HG03280 (cell line): ENCODE measurements at regions not wholly inside any gene's neighbourhood (a gene's known extent, or its start where the extent isn't known, plus 50 kb on each side); places are given as distances from the start of the nearest gene placed in this dataset.

Experiments
- ATAC-seq: cut with Tn5 transposase; IDR thresholded peaks from one replicate; pipeline ENCODE4 v1.9.1; 2021; ENCODE audit warnings: mild to moderate bottlenecking, moderate library complexity; ENCODE audit not compliant: unreplicated experiment

- ATAC-seq, result no peak
These were observed 328.5 kb downstream of the KLF5 start for GRCh38 chr13:73387318-73387717.

DNA sequence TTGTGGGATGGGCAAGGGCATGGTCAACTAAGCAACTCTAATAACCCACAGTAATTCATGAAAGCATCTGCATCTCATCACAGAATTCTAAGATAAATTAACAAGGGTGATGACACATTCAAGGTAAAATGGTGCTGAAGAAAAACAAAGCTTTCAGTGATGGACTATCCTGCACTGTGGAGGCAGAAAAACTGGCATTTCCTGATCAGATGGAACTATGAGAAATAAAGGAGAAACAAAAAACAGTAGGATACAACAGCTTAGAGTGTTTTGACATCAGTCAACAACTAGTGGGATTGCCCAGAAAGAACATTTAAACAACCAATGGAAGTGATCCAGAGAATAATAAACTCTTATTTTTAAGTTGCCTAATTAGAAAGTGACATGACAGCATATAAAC, 327.0 kb downstream of the KLF5 start:
- ATAC-seq, result no peak

- no peak for ATAC-seq
These were observed 314.1 kb downstream of the KLF5 start for GRCh38 chr13:73372666-73373627.

DNA sequence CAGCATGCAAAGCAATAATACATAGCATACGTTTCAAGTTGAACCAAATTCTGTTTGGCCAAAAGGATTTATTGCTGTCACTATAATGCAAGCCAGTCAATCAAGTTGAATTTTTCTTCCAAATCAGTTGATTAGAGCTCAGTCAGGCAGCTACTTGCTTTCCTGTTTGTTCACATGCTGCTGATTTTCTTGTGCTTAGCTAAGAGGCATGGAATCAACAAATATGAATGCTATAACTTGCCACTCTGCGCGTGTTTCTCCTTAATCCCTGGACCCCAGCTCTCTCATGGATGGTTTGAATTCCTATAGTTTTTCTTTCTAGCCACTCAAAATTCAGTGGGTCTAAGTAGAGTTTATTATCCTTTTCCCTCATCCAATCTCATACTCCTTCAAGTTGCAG, 311.3 kb downstream of the KLF5 start:
- no peak for ATAC-seq

DNA sequence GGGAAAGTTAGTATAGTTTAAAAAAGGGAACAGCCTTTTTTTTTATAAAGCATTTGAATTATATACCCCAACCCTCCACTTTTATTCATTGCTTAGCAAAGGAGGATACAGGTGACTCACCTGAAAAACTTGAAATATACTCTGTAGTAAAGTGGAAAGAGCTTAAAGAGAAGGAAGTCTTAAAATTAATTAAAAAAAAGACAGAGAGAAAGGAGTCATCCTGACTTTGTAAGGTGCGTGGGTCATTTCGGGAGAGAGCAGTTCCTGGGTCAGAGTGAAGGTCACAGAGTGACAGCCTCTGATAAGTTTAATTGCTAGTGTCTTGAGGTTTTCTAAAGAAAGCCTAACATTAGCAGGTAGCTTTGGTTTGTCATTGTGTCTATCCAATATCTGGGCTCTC, 310.3 kb downstream of the KLF5 start:
- no peak for ATAC-seq

DNA sequence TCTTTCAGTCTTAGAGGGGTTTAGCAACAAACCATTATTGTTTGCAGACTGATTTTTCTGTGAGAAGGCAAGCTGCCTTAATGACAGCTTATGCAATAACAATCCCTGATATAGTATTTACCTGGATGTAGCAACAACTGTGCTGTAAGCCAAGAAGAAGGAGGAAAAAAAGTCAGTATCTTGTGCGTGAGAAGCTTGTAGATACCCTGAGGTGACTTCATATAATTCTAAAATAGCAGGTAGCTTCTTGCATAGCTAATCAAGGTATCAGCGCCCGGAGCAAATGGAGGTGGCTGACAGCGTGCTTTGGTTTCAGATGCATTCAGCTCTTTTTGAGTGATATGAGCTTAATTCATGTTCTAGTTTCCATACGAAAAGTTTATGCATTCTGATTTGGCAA, 309.8 kb downstream of the KLF5 start:
- no peak for ATAC-seq

DNA sequence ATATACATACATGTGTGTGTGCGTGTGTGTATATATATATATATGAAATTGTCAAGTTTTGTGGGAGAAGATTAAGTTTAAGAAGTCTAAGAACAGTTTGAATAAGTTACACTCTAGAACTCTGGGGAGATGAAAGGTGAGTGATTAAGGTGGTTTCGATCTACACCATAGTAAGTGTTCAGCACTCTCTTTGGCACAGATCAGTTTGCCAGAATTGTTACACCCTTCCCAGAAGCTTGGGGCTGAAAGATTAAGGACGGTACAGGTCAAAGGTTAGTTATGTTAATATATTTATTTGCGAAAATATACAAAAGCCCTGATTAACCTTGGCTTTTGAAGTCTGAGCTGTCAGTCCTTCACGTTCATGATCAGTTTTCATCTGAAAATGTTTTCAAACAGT, 309.1 kb downstream of the KLF5 start:
- ATAC-seq, result no peak

- no peak for ATAC-seq
These were observed 307.4 kb downstream of the KLF5 start for GRCh38 chr13:73366241-73366640.

DNA sequence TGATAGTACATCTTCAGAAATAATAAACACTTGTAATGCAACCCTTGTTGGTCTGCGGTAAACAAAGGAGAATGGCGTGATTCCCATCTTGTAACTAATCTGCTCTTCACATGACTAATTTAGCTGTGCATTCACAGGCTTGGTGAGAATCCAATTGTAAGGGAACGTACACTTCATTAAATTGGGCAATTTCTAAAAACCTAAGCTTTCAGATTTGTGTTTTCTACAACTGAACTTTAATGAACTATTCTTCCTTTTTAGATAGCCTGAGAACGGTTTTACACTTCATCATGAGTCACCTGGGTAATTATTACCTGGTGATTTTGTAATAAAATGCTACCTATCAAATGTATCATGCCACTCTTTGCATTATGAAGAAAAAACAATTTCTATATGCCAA, 306.9 kb downstream of the KLF5 start:
- no peak for ATAC-seq

- no peak for ATAC-seq
These were observed 306.4 kb downstream of the KLF5 start for GRCh38 chr13:73365252-73365651.

DNA sequence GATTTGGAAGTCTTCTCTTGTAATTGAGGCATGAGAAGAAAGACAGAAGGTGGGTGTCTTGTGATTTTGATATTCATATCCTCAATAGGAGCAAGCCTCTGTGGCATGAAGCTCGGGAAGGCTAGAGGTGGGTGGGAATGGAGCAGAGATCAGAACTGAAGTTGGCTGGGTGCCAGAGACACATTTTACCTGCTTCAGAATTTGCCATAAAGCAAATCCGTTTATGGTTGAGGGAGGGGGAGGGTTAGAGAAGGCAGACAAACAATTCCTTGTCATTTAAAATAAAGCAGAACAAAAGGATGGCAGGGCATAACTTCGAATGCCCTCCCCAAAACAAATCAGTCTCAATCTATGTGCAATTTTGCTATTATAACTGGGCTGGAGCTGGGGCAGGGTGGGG, 305.9 kb downstream of the KLF5 start:
- ATAC-seq, result no peak

- ATAC-seq, result no peak
These were observed 299.8 kb downstream of the KLF5 start for GRCh38 chr13:73358606-73359095.

DNA sequence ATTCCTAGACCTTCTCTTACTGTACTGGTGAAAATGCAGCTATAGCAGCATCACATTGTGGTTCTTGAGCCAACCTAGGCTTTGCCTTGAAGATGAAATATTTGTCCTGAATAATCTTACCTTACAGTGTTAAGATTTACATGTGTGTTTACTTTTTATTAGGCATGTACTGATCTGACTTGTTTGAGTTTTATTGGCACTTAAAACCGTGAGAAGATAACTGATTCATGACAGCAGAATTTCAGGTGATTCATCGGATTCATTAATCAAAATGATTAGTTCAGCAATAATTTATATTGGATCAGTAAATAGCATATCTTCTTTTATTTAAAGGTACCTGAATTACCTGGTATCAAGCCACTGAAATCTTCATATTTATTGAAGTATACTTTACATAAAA, 296.3 kb downstream of the KLF5 start:
- no peak for ATAC-seq

DNA sequence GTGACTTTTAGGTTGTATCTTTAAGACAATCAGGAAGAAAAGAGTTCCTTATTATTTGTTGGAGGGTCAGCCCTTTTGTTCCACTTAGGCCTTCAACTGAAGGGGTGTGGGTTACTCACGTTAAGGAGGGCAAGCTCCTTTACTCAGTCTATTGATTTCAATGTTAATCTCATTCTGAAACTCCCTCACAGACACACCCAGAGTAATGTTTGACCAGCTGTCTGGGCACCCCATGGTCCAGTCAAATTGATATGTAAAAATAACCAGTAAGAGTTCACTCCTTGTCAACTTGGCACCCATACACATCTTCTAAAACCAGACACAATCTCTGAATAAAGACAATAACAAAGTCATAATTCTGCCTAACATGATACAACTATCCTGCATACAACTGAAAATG, 292.9 kb downstream of the KLF5 start:
- no peak for ATAC-seq

- ATAC-seq, result no peak
These were observed 282.9 kb downstream of the KLF5 start for GRCh38 chr13:73341748-73342147.

- ATAC-seq, result no peak
These were observed 281.3 kb downstream of the KLF5 start for GRCh38 chr13:73340069-73340468.

DNA sequence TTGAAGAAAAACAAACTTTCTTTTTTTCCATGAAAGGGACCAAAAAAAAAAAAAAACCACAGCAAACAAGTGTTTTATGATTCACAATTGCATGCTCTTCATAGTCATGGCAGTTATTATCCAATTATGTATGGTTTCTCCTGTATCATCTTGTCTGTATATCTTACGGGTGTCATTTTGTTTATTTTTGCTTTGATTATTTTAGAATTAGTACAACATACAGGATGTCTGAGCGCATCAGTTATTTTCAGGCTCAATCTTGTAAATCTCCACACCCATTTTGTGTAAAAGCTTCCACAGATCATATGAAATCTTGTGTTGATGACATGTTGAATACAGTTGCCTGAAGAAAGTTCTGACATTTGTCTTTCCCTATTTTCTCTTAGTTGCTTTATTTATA, 280.3 kb downstream of the KLF5 start:
- no peak for ATAC-seq

DNA sequence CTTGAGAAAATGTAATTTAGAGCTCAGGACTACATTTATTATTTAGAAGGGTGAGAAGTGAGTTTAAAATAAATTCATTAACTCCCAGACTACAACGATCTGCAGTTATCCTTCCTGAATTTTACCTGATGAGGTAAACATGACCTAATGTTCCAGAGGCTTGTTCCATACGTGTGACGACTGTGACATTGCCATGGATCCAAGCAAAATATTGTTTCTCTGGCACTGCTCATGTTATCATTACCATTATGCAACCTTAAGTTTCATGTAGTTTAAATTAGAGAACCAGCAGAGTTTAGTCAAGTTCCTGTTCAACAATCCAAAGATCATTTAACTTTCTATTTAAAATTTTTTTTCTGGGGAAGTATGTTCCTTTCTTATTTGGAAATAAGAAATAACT, 279.6 kb downstream of the KLF5 start:
- ATAC-seq, result no peak

DNA sequence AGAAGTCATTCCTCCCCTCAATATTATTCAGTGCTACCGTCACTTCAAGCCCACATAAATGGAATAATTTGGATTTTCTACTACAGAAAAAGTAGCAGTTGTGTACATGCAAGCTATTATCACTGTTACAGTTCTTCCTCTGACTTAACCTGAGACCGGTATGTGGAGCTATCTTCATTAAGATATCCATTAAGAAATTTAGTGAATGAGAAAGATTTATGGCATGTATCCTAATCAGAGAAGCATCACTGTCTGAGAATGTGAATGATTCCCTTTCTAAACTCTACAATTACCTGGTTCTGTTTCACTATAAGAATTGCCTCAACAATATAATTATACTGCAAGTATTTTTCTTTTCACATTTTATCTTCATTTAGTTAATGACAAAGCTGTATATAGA, 278.7 kb downstream of the KLF5 start:
- ATAC-seq, result no peak

DNA sequence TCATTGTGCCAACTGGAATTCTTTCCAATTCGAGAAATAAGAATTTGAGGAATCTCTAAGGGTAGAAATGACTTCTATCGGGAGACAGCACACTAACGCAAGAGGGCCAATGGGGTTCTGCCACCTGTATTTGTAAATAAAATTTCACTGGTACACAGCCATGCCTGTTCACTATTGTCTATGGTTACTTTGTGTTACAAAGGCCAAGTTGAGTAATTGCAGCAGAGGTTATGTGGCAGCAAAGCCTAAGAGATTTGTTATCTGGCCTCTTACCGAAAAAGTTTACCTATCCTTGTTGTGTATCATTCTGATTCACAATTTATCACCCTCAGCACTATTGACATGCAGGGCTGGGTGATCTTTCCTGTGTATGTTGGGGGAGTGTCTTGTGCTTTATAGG, 278.0 kb downstream of the KLF5 start:
- no peak for ATAC-seq

DNA sequence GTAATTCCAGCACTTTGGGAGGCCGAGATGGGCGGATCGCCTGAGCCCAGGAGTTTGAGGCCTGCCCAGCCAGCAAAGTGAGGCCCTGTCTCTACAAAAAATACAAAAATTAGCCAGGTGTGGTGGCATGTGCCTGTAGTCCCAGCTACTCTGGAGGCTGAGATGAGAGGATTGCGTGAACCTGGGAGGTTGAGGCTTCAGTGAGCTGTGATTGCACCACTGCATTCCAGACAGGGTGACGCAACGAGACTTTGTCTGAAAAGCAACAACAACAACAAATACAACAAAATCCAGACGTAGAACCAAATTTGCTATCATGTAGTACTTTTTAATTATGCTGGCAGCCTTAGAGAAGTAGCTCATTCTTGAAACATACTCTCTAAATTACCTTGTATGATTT, 277.1 kb downstream of the KLF5 start:
- ATAC-seq, result no peak

GRCh38 chr13:73335210-73335609, 276.4 kb downstream of the KLF5 start:
- ATAC-seq, result peak; percentile 69

- ATAC-seq, result no peak
These were observed 275.6 kb downstream of the KLF5 start for GRCh38 chr13:73334445-73334844.
